ENCODE measurements at regions not wholly inside any gene's neighbourhood (a gene's known extent, or its start where the extent isn't known, plus 50 kb on each side); places are given as distances from the start of the nearest gene placed in this dataset.

GRCh38 chr1:193520472-193520871, 334.1 kb upstream of the B3GALT2 start:
- TF ChIP-seq CTCF (IDR thresholded peaks at IDR 0.05), result no peak

GRCh38 chr1:193519922-193520321, 333.5 kb upstream of the B3GALT2 start:
- no peaks in the 10 kb centered on the region for H3K4me1 ChIP-seq (ENCODE audit: control insufficient read depth, insufficient read depth, low read length)
- H3K36me3 ChIP-seq (ENCODE audit: control insufficient read depth, insufficient read depth, low read length), result no peaks in the 10 kb centered on the region
- no peaks in the 10 kb centered on the region for H3K9me3 ChIP-seq (ENCODE audit: control insufficient read depth, insufficient read depth, low read length)
- no peaks in the 10 kb centered on the region for H3K9me3 Mint-ChIP-seq
- TF ChIP-seq CTCF (IDR thresholded peaks at IDR 0.05), result no peak
- over 99% methylated on average over 5 of the region's 5 CpGs for WGBS (ENCODE audit: insufficient coverage)
- no peaks in the 10 kb centered on the region for H3K27me3 ChIP-seq (ENCODE audit: control insufficient read depth, insufficient read depth, low read length)
- H3K4me1 Mint-ChIP-seq, result no peaks in the 10 kb centered on the region
- H3K36me3 Mint-ChIP-seq, result no peaks in the 10 kb centered on the region
- ATAC-seq (no peak), DNase-seq (no peak)
- H3K4me3 ChIP-seq (ENCODE audit: low read length), result no peak overlapping the region
- intact Hi-C loops (cut with micrococcal nuclease), result no loop called here
- no peak overlapping the region for H3K27ac Mint-ChIP-seq
- no peak overlapping the region for H3K4me3 Mint-ChIP-seq
- no peaks in the 10 kb centered on the region for H3K27me3 Mint-ChIP-seq (ENCODE audit: low read depth in 2 of 2)
- no peak overlapping the region for H3K27ac ChIP-seq (ENCODE audit: low read length)

More at GRCh38 chr1:193520472-193520871, 334.1 kb upstream of the B3GALT2 start:
- Histone ChIP-seq H3K27ac (ENCODE audit: low read length) (no peak overlapping the region), H3K4me3 (ENCODE audit: low read length) (no peak overlapping the region), H3K36me3 (ENCODE audit: control insufficient read depth, insufficient read depth, low read length) (no peaks in the 10 kb centered on the region), H3K9me3 (ENCODE audit: control insufficient read depth, insufficient read depth, low read length) (no peaks in the 10 kb centered on the region), H3K27me3 (ENCODE audit: control insufficient read depth, insufficient read depth, low read length) (no peaks in the 10 kb centered on the region), H3K4me1 (ENCODE audit: control insufficient read depth, insufficient read depth, low read length) (no peaks in the 10 kb centered on the region)
- Mint-ChIP-seq H3K36me3 (no peaks in the 10 kb centered on the region), H3K27me3 (ENCODE audit: low read depth in 2 of 2) (no peaks in the 10 kb centered on the region), H3K4me3 (no peak overlapping the region), H3K27ac (no peak overlapping the region), H3K9me3 (no peaks in the 10 kb centered on the region), H3K4me1 (no peaks in the 10 kb centered on the region)
- DNase-seq, result no peak
- ATAC-seq, result no peak
- WGBS (ENCODE audit: insufficient coverage), result 95% methylated on average over 3 of the region's 3 CpGs
- intact Hi-C loops (cut with micrococcal nuclease), result no loop called here

- Mint-ChIP-seq H3K4me3 (no peak overlapping the region), H3K27ac (no peak overlapping the region), H3K9me3 (no peaks in the 10 kb centered on the region), H3K4me1 (no peaks in the 10 kb centered on the region), H3K36me3 (peaks cover 3% of the 10 kb centered on the region), H3K27me3 (ENCODE audit: low read depth in 2 of 2) (no peaks in the 10 kb centered on the region)
- no peaks in the 10 kb centered on the region for H3K4me1 ChIP-seq (ENCODE audit: control insufficient read depth, insufficient read depth, low read length)
- H3K27ac ChIP-seq (ENCODE audit: low read length), result no peak overlapping the region
- intact Hi-C loops (cut with micrococcal nuclease), result no loop called here
- WGBS (ENCODE audit: insufficient coverage), result 79% methylated on average over 4 of the region's 5 CpGs
- H3K27me3 ChIP-seq (ENCODE audit: control insufficient read depth, insufficient read depth, low read length), result no peaks in the 10 kb centered on the region
- no peak for DNase-seq
- no peak for ATAC-seq
- no peak for TF ChIP-seq CTCF (IDR thresholded peaks at IDR 0.05)
- H3K36me3 ChIP-seq (ENCODE audit: control insufficient read depth, insufficient read depth, low read length), result no peaks in the 10 kb centered on the region
- H3K9me3 ChIP-seq (ENCODE audit: control insufficient read depth, insufficient read depth, low read length), result no peaks in the 10 kb centered on the region
- H3K4me3 ChIP-seq (ENCODE audit: low read length), result no peak overlapping the region
Measured at GRCh38 chr1:193516755-193517388, 330.5 kb upstream of the B3GALT2 start.

GRCh38 chr1:193514397-193514796, 328.0 kb upstream of the B3GALT2 start:
- Mint-ChIP-seq H3K9me3 (peaks cover 2 to 4% of the 10 kb centered on the region in 2 donors), H3K4me1 (no peaks in the 10 kb centered on the region), H3K27me3 (ENCODE audit: low read depth in 2 of 2) (no peaks in the 10 kb centered on the region), H3K27ac (no peak overlapping the region), H3K4me3 (no peak overlapping the region), H3K36me3 (peaks cover 10% of the 10 kb centered on the region)
- DNase-seq (no peak), ATAC-seq (no peak)
- intact Hi-C loops (cut with micrococcal nuclease), result no loop called here
- no peaks in the 10 kb centered on the region for H3K36me3 ChIP-seq (ENCODE audit: control insufficient read depth, insufficient read depth, low read length)
- no peak overlapping the region for H3K27ac ChIP-seq (ENCODE audit: low read length)
- H3K27me3 ChIP-seq (ENCODE audit: control insufficient read depth, insufficient read depth, low read length), result no peaks in the 10 kb centered on the region
- H3K4me3 ChIP-seq (ENCODE audit: low read length), result no peak overlapping the region
- TF ChIP-seq CTCF (IDR thresholded peaks at IDR 0.05), result no peak
- no peaks in the 10 kb centered on the region for H3K4me1 ChIP-seq (ENCODE audit: control insufficient read depth, insufficient read depth, low read length)
- no CpG with 5 or more reads among the region's 4 CpGs for WGBS (ENCODE audit: insufficient coverage)
- no peaks in the 10 kb centered on the region for H3K9me3 ChIP-seq (ENCODE audit: control insufficient read depth, insufficient read depth, low read length)

Data from natural killer cell (primary cell).